Occipital lobe (tissue), 1 donor: ENCODE measurements at regions not wholly inside any gene's neighbourhood (a gene's known extent, or its start where the extent isn't known, plus 50 kb on each side); places are given as distances from the start of the nearest gene placed in this dataset.
"Not testable (repeated sequence)": the region's sequence is repeated elsewhere in the genome, so short reads cannot be mapped to it uniquely, and the experiment has no call there.

Experiments used
- DNase-seq: peaks from one replicate; lab custom pipeline; 2025; lab: John Stamatoyannopoulos, UW

- DNase-seq, result no peak
These were observed 173.0 kb upstream of the GOT2 start for GRCh38 chr16:58906981-58907715.

GRCh38 chr16:58904291-58904690 is 170.2 kb upstream of the GOT2 start:
- DNase-seq, result no peak

- DNase-seq, result no peak
These were observed 155.4 kb upstream of the GOT2 start for GRCh38 chr16:58889516-58889915.

GRCh38 chr16:58885528-58886170 is 151.5 kb upstream of the GOT2 start:
- DNase-seq, result no peak

GRCh38 chr16:58884141-58884540 is 150.0 kb upstream of the GOT2 start:
- no peak for DNase-seq

- DNase-seq, result no peak
These were observed 149.0 kb upstream of the GOT2 start for GRCh38 chr16:58883131-58883530.

GRCh38 chr16:58882292-58882691 is 148.2 kb upstream of the GOT2 start:
- no peak for DNase-seq

- DNase-seq, result not testable (repeated sequence)
These were observed 144.5 kb upstream of the GOT2 start for GRCh38 chr16:58878641-58879040.

- no peak for DNase-seq
These were observed 132.8 kb upstream of the GOT2 start for GRCh38 chr16:58866935-58867334.

GRCh38 chr16:58863761-58864160 is 129.6 kb upstream of the GOT2 start:
- no peak for DNase-seq

- DNase-seq, result no peak
These were observed 128.9 kb upstream of the GOT2 start for GRCh38 chr16:58863042-58863441.

GRCh38 chr16:58862334-58863021 is 128.4 kb upstream of the GOT2 start:
- no peak for DNase-seq

- DNase-seq, result no peak
These were observed 126.0 kb upstream of the GOT2 start for GRCh38 chr16:58859958-58860669.

GRCh38 chr16:58858577-58858976 is 124.5 kb upstream of the GOT2 start:
- not testable (repeated sequence) for DNase-seq

GRCh38 chr16:58855291-58855863 is 121.3 kb upstream of the GOT2 start:
- no peak for DNase-seq

GRCh38 chr16:58853854-58854791 is 120.0 kb upstream of the GOT2 start:
- no peak for DNase-seq

- DNase-seq, result no peak
These were observed 116.5 kb upstream of the GOT2 start for GRCh38 chr16:58850678-58851020.

GRCh38 chr16:58850019-58850677 is 116.0 kb upstream of the GOT2 start:
- no peak for DNase-seq

GRCh38 chr16:58848662-58849002 is 114.5 kb upstream of the GOT2 start:
- no peak for DNase-seq
